ENCODE measurements at regions not wholly inside any gene's neighbourhood (a gene's known extent, or its start where the extent isn't known, plus 50 kb on each side); places are given as distances from the start of the nearest gene placed in this dataset.

GRCh38 chr10:63780101-63780500, 258.9 kb downstream of the REEP3 start:
- TF ChIP-seq CTCF (IDR thresholded peaks at IDR 0.05), result no peak
- TF ChIP-seq POLR2A (IDR thresholded peaks at IDR 0.05), result no peak

Data from esophagus squamous epithelium (tissue), 4 donors.